ENCODE measurements at regions not wholly inside any gene's neighbourhood (a gene's known extent, or its start where the extent isn't known, plus 50 kb on each side); places are given as distances from the start of the nearest gene placed in this dataset.

GRCh38 chr7:46071076-46071475, 150.0 kb upstream of the IGFBP3 start:
- 82% methylated on average over 3 of the region's 3 CpGs for WGBS
- H3K27me3 ChIP-seq (replicated peaks; ENCODE audit: insufficient read depth), result no peaks in the 10 kb centered on the region
- no peak overlapping the region for H3K4me3 ChIP-seq
- DNase-seq (ENCODE audit: low spot score), result no peak
- H3K36me3 ChIP-seq, result no peaks in the 10 kb centered on the region
- no peak overlapping the region for H3K27ac ChIP-seq
- intact Hi-C loops (cut with DNase I), result no loop called here
- H3K4me1 ChIP-seq (replicated peaks), result no peaks in the 10 kb centered on the region
- H3K9me3 ChIP-seq, result no peaks in the 10 kb centered on the region
- TF ChIP-seq POLR2A (IDR thresholded peaks at IDR 0.05), result no peak
- no peak for TF ChIP-seq POLR2AphosphoS5 (IDR thresholded peaks at IDR 0.05)
- no peak for TF ChIP-seq CTCF (IDR thresholded peaks at IDR 0.05)

GRCh38 chr7:46068159-46068558, 147.1 kb upstream of the IGFBP3 start:
- Histone ChIP-seq H3K4me3 (no peak overlapping the region), H3K27ac (no peak overlapping the region), H3K9me3 (no peaks in the 10 kb centered on the region), H3K27me3 (replicated peaks; ENCODE audit: insufficient read depth) (no peaks in the 10 kb centered on the region), H3K36me3 (no peaks in the 10 kb centered on the region), H3K4me1 (replicated peaks) (no peaks in the 10 kb centered on the region)
- WGBS, result 89% methylated on average over 2 of the region's 2 CpGs
- DNase-seq (ENCODE audit: low spot score), result no peak
- TF ChIP-seq CTCF (IDR thresholded peaks at IDR 0.05), result no peak
- TF ChIP-seq POLR2AphosphoS5 (IDR thresholded peaks at IDR 0.05), result no peak
- no peak for TF ChIP-seq POLR2A (IDR thresholded peaks at IDR 0.05)
- intact Hi-C loops (cut with DNase I), result no loop called here

GRCh38 chr7:46059308-46060020, 138.4 kb upstream of the IGFBP3 start:
- 66% methylated on average over 7 of the region's 7 CpGs for WGBS

GRCh38 chr7:46058086-46058823, 137.2 kb upstream of the IGFBP3 start:
- WGBS, result 90% methylated on average over 4 of the region's 4 CpGs
- Histone ChIP-seq H3K4me1 (replicated peaks) (no peaks in the 10 kb centered on the region), H3K4me3 (no peak overlapping the region), H3K27me3 (replicated peaks; ENCODE audit: insufficient read depth) (no peaks in the 10 kb centered on the region), H3K9me3 (no peaks in the 10 kb centered on the region), H3K27ac (no peak overlapping the region), H3K36me3 (no peaks in the 10 kb centered on the region)
- no peak for TF ChIP-seq CTCF (IDR thresholded peaks at IDR 0.05)
- no peak for TF ChIP-seq POLR2A (IDR thresholded peaks at IDR 0.05)
- TF ChIP-seq POLR2AphosphoS5 (IDR thresholded peaks at IDR 0.05), result no peak
- intact Hi-C loops (cut with DNase I), result no loop called here
- no peak for DNase-seq (ENCODE audit: low spot score)

More at GRCh38 chr7:46059308-46060020, 138.4 kb upstream of the IGFBP3 start:
- no peak for DNase-seq (ENCODE audit: low spot score)
- H3K9me3 ChIP-seq, result no peaks in the 10 kb centered on the region
- no peaks in the 10 kb centered on the region for H3K4me1 ChIP-seq (replicated peaks)
- no peak overlapping the region for H3K27ac ChIP-seq
- H3K36me3 ChIP-seq, result no peaks in the 10 kb centered on the region
- H3K27me3 ChIP-seq (replicated peaks; ENCODE audit: insufficient read depth), result no peaks in the 10 kb centered on the region
- intact Hi-C loops (cut with DNase I), result no loop called here
- TF ChIP-seq CTCF (IDR thresholded peaks at IDR 0.05) (no peak), POLR2AphosphoS5 (IDR thresholded peaks at IDR 0.05) (no peak), POLR2A (IDR thresholded peaks at IDR 0.05) (no peak)
- no peak overlapping the region for H3K4me3 ChIP-seq

- Histone ChIP-seq H3K9me3 (no peaks in the 10 kb centered on the region), H3K27ac (no peak overlapping the region), H3K36me3 (no peaks in the 10 kb centered on the region), H3K4me3 (no peak overlapping the region), H3K27me3 (replicated peaks; ENCODE audit: insufficient read depth) (no peaks in the 10 kb centered on the region), H3K4me1 (replicated peaks) (no peaks in the 10 kb centered on the region)
- DNase-seq (ENCODE audit: low spot score), result no peak
- TF ChIP-seq CTCF (IDR thresholded peaks at IDR 0.05), result no peak
- no peak for TF ChIP-seq POLR2AphosphoS5 (IDR thresholded peaks at IDR 0.05)
- no peak for TF ChIP-seq POLR2A (IDR thresholded peaks at IDR 0.05)
- 68% methylated on average over 4 of the region's 4 CpGs for WGBS
- intact Hi-C loops (cut with DNase I), result no loop called here
These were observed 133.8 kb upstream of the IGFBP3 start for GRCh38 chr7:46054915-46055314.
